Breast epithelium (tissue), 4 donors: ENCODE measurements at regions not wholly inside any gene's neighbourhood (a gene's known extent, or its start where the extent isn't known, plus 50 kb on each side); places are given as distances from the start of the nearest gene placed in this dataset.

ENCODE experiments used
- DNase-seq, 2 donors: peaks; one replicate each; pipeline ENCODE4 v3.0.0-alpha.2; 2019; ENCODE audit warnings: low spot score in 2 of 2
- H3K27ac ChIP-seq, 2 donors: fragments of 200-600 bp; sonication (generic) in 1 of 2; one replicate each; pipeline ENCODE4 v1.5.1; 2016 to 2019; ENCODE audit warnings: mild to moderate bottlenecking in 1 of 2
- H3K27me3 ChIP-seq, 2 donors: fragments of 200-600 bp; sonication (generic) in 1 of 2; one replicate each; pipeline versions ENCODE4 v1.5.1 to v1.6.0; 2017 to 2019; ENCODE audit warnings: control low read depth in 1 of 2, mild to moderate bottlenecking in 1 of 2
- H3K36me3 ChIP-seq: fragments of 200-600 bp; one replicate; pipeline ENCODE4 v1.5.1; 2019
- H3K4me1 ChIP-seq, 2 donors: fragments of 200-600 bp; sonication (generic); one replicate each; pipeline ENCODE4 v1.5.1; 2016 to 2019; ENCODE audit warnings: control low read depth in 1 of 2
- H3K4me3 ChIP-seq, 3 donors: fragments of 200-600 bp; sonication (generic); 1 replicate in 2 of 3; 2 replicates in 1 of 3; pipeline ENCODE4 v1.5.1; 2016 to 2019; ENCODE audit warnings: mild to moderate bottlenecking in 3 of 3, moderate library complexity in 2 of 3
- H3K9me3 ChIP-seq, 2 donors: fragments of 200-600 bp; sonication (generic) in 1 of 2; one replicate each; pipeline ENCODE4 v1.5.1; 2016 to 2019; ENCODE audit warnings: control low read depth in 1 of 2
- POLR2A ChIP-seq: fragments of 450-650 bp; IDR thresholded peaks from one replicate; pipeline ENCODE4 v1.6.1; 2016; ENCODE audit warnings: antibody characterized with exemption, mild to moderate bottlenecking, moderate library complexity
- POLR2AphosphoS5 ChIP-seq, 3 donors: sonication (generic); formaldehyde crosslinking; IDR thresholded peaks; one replicate each; pipeline ENCODE4 v1.6.1; 2017; ENCODE audit warnings: antibody characterized with exemption in 3 of 3
- intact Hi-C: fragments of 100-400 bp; cut with DNase I; formaldehyde crosslinking; loops from one replicate; pipeline ENCODE4 v1.15.1; 2023; ENCODE audit warnings: low total_unique reads
- TF ChIP-seq, protein P1 (sequence below), 3 donors: fragments of 450-650 bp; IDR thresholded peaks; one replicate each; pipeline ENCODE4 v1.5.1; 2016 to 2017; ENCODE audit warnings: antibody characterized with exemption in 3 of 3, mild to moderate bottlenecking in 3 of 3, moderate library complexity in 3 of 3

DNA sequence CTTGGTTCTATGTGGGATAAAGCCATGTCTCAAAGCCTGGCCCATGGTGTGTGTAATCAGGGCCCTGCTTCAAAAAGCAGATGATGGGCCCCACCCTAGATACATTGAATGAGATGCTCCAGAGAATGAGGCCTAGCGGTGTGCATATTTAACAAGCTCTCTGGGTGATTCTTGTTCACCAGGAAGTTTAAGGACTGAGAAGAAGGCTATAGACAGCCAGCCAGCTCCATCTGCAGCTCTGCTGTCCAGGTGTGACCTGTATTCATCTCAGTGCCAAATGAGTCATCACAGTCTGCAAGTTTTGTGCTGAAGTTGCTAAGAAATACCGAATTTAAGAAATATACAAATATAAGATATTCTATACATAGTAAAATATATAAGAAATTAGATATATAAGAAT, 182.0 kb upstream of the RUNX1 start:
- no peaks in the 10 kb centered on the region for H3K36me3 ChIP-seq
- H3K27ac ChIP-seq, result no peak overlapping the region
- H3K27me3 ChIP-seq, result no peaks in the 10 kb centered on the region
- intact Hi-C loops, result no loop called here
- H3K4me3 ChIP-seq, result no peak overlapping the region
- H3K9me3 ChIP-seq, result no peaks in the 10 kb centered on the region
- H3K4me1 ChIP-seq, result peaks cover 0 to 3% of the 10 kb centered on the region in 2 donors
- no peak for DNase-seq
- TF ChIP-seq POLR2AphosphoS5 (IDR thresholded peaks at IDR 0.05) (no peak), POLR2A (no peak)
- TF ChIP-seq, protein P1, sequence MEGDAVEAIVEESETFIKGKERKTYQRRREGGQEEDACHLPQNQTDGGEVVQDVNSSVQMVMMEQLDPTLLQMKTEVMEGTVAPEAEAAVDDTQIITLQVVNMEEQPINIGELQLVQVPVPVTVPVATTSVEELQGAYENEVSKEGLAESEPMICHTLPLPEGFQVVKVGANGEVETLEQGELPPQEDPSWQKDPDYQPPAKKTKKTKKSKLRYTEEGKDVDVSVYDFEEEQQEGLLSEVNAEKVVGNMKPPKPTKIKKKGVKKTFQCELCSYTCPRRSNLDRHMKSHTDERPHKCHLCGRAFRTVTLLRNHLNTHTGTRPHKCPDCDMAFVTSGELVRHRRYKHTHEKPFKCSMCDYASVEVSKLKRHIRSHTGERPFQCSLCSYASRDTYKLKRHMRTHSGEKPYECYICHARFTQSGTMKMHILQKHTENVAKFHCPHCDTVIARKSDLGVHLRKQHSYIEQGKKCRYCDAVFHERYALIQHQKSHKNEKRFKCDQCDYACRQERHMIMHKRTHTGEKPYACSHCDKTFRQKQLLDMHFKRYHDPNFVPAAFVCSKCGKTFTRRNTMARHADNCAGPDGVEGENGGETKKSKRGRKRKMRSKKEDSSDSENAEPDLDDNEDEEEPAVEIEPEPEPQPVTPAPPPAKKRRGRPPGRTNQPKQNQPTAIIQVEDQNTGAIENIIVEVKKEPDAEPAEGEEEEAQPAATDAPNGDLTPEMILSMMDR (IDR thresholded peaks at IDR 0.05), result no peak

DNA sequence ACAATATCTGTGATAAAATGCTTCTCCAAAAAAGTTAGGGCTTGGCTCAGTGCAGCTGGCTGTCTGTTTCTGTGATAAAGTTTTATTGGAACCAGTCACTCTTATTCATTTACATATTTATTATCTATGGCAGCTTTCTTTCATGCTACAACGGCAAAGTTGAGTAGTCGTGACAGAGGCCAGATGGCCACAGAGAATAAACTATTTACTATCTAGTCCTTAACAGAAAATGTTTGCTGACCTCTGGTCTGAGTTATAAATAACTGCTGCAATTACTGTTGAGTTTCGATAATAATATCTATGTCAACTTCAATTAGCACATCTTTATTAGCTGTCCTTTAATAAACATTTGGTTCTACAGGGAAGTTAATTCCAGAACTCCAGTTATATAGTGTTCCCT, 180.2 kb upstream of the RUNX1 start:
- H3K36me3 ChIP-seq, result no peaks in the 10 kb centered on the region
- intact Hi-C loops, result no loop called here
- no peak overlapping the region for H3K27ac ChIP-seq
- H3K9me3 ChIP-seq, result no peaks in the 10 kb centered on the region
- H3K4me1 ChIP-seq, result peaks cover 0 to 10% of the 10 kb centered on the region in 2 donors
- DNase-seq, result no peak
- TF ChIP-seq POLR2AphosphoS5 (IDR thresholded peaks at IDR 0.05) (no peak), POLR2A (no peak)
- TF ChIP-seq, protein P1 (IDR thresholded peaks at IDR 0.05), result no peak
- H3K27me3 ChIP-seq, result no peaks in the 10 kb centered on the region
- no peak overlapping the region for H3K4me3 ChIP-seq

DNA sequence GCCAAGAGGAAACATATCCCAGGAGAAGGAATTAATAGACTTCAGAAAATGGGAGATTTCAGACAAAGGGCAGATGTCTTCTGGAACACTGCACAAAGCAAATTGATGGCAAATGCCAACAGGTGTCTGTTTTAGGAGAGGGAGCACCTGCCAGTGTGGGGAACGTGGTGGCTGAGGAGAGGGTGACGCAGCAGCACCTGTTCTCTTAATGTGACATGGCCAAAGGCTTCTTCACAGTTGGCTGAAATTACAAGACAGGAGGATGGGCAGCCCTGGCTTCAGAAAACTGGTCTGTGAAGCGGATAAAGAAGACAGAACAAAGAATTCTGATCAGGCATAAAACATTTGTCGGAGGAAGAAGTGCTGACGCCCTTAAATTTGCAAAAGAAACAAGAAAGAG, 178.7 kb upstream of the RUNX1 start:
- TF ChIP-seq POLR2A (no peak), POLR2AphosphoS5 (IDR thresholded peaks at IDR 0.05) (no peak)
- TF ChIP-seq, protein P1 (IDR thresholded peaks at IDR 0.05), result no peak
- Histone ChIP-seq H3K9me3 (no peaks in the 10 kb centered on the region), H3K4me3 (no peak overlapping the region), H3K27me3 (no peaks in the 10 kb centered on the region), H3K36me3 (no peaks in the 10 kb centered on the region), H3K27ac (peak overlapping the region in 1 of 2 donors; percentile 69), H3K4me1 (peaks cover 0 to 10% of the 10 kb centered on the region in 2 donors)
- intact Hi-C loops, result no loop called here
- no peak for DNase-seq

DNA sequence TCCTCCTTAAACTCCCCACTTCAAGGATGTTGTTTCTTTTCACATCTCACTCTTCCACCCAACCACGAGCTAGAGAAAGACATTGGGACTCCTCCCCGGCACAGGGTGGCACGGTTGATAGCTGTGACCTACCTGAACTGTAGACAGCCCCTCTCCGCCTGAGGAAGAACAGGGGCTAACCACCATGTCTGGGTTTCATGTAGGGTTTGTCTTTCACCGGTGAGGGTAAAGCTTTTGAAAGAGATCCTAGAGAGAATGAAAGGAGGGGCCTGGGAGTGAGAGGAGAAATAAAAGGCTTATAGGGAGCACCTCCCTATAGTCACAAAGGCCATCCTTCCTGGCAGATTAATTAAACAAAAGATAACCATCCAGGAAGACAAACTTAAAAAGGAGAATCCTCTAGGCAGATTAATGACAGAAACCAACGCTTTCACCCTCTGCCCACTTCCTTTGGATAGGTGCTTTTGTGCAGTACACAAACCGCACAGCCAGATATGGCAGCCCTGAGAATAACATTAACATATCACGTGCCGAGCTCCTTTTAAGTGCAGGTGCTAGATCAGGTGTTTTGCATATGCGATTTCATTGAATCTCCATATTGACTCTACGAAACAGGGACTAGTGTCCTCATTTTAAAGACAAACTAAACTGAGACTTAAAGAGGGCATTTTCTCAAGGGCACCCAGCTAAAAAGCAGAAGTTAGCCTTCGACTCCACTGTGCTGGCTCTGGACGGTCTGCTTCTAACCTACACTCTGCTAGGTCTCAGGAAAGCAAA, 178.1 kb upstream of the RUNX1 start:
- H3K27me3 ChIP-seq, result no peaks in the 10 kb centered on the region
- H3K36me3 ChIP-seq, result no peaks in the 10 kb centered on the region
- no peak for TF ChIP-seq POLR2AphosphoS5 (IDR thresholded peaks at IDR 0.05)
- TF ChIP-seq, protein P1 (IDR thresholded peaks at IDR 0.05), result no peak
- no peak for TF ChIP-seq POLR2A
- no peak overlapping the region for H3K4me3 ChIP-seq
- peak overlapping the region; percentile 69 to 79 for H3K27ac ChIP-seq
- peaks cover 0 to 10% of the 10 kb centered on the region in 2 donors for H3K4me1 ChIP-seq
- intact Hi-C loops, result no loop called here
- no peaks in the 10 kb centered on the region for H3K9me3 ChIP-seq
- DNase-seq, result no peak

DNA sequence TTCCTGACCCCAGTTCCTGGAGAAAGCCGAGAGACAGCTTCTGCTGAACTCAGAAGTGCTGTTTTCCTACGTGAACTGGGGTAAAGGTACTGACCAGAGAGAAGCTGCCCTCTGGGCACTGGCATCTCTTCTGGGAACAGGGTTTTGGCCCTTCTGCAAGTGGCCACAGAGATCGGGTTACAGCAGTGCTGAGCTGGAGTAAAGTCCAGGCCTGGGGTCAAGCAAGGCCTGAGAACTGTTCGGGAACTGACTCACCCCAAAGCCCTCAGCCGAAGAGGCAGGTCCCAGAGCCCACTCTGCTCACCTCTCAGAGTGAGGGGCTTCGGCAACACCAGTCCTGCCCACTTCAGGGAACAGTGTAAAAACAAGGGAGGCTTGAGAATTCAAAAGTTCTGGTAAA, 177.2 kb upstream of the RUNX1 start:
- DNase-seq, result peak; percentile 54 to 68
- H3K4me3 ChIP-seq, result peak overlapping the region in 1 of 3 donors; percentile 24
- intact Hi-C loops, result no loop called here
- peak overlapping the region; percentile 69 to 79 for H3K27ac ChIP-seq
- TF ChIP-seq POLR2AphosphoS5 (IDR thresholded peaks at IDR 0.05) (no peak), POLR2A (no peak)
- TF ChIP-seq, protein P1 (IDR thresholded peaks at IDR 0.05), result no peak
- peaks cover 0 to 10% of the 10 kb centered on the region in 2 donors for H3K4me1 ChIP-seq
- H3K9me3 ChIP-seq, result no peaks in the 10 kb centered on the region
- no peaks in the 10 kb centered on the region for H3K36me3 ChIP-seq
- H3K27me3 ChIP-seq, result no peaks in the 10 kb centered on the region
